ENCODE measurements at regions not wholly inside any gene's neighbourhood (a gene's known extent, or its start where the extent isn't known, plus 50 kb on each side); places are given as distances from the start of the nearest gene placed in this dataset.

DNA sequence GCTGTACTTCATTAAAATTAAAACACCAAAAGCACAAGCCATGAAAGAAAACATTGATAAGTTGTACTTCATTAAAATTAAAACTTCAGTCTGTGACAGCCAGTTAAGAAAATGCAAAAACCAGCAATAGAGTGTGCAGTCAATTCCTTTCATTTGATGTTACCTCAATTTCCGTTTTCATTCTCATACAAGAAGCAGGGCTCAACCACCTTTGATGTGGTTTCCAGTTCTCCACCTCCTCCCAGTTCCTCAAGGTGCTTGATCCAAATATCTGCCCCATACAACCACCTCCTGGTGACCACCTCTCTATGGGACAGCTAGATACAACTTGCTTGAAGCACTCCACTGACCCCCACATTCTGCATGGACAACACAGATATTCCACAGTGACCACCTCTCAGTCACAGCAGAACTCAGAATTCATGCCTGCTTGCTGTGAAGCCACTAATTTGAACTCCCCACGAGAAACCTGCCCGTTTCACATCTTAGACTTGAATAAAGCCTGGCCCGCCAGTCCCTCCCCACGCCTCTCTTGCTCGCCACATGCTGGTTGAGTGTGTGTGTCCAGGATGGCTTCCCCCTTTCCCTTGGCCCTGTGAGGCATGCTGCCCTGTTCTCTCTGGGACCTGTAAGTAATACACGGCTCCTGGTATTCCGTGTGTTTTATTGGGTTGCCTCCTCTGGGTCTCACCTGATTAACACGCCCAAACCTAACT lies 66.1 kb downstream of the FAM50B start:
- TF ChIP-seq CTCF (IDR thresholded peaks at IDR 0.05 in 4 of 5, conservative IDR thresholded peaks at IDR 0.05 in 1 of 5) (no peak), POLR2A (IDR thresholded peaks at IDR 0.05) (no peak)
